GM12865 (cell line): ENCODE measurements at regions not wholly inside any gene's neighbourhood (a gene's known extent, or its start where the extent isn't known, plus 50 kb on each side); places are given as distances from the start of the nearest gene placed in this dataset.
A peak's percentile ranks its signal among the peaks of the same experiment; 100 is the strongest.

ENCODE experiments used
- DNase-seq: peaks from one replicate; pipeline ENCODE4 v3.0.0; 2010; ENCODE audit warnings: low read depth
- H3K4me3 ChIP-seq: 2 replicates; pipeline ENCODE4 v1.5.1; 2011; ENCODE audit warnings: mild to moderate bottlenecking, low read depth, low read length, control low read depth
- TF ChIP-seq, protein P1 (sequence below): IDR thresholded peaks from 2 replicates; pipeline ENCODE4 v1.5.1; 2011; ENCODE audit warnings: low read length, control low read depth, low read depth, inconsistent platforms; ENCODE audit not compliant: insufficient read depth; ENCODE audit errors: missing control alignments

GRCh38 chr6:90369024-90369519 lies 72.4 kb upstream of the BACH2 start:
- TF ChIP-seq, protein P1, sequence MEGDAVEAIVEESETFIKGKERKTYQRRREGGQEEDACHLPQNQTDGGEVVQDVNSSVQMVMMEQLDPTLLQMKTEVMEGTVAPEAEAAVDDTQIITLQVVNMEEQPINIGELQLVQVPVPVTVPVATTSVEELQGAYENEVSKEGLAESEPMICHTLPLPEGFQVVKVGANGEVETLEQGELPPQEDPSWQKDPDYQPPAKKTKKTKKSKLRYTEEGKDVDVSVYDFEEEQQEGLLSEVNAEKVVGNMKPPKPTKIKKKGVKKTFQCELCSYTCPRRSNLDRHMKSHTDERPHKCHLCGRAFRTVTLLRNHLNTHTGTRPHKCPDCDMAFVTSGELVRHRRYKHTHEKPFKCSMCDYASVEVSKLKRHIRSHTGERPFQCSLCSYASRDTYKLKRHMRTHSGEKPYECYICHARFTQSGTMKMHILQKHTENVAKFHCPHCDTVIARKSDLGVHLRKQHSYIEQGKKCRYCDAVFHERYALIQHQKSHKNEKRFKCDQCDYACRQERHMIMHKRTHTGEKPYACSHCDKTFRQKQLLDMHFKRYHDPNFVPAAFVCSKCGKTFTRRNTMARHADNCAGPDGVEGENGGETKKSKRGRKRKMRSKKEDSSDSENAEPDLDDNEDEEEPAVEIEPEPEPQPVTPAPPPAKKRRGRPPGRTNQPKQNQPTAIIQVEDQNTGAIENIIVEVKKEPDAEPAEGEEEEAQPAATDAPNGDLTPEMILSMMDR, result no peak
- H3K4me3 ChIP-seq, result no peak overlapping the region
- DNase-seq, result peak; percentile 92

DNA sequence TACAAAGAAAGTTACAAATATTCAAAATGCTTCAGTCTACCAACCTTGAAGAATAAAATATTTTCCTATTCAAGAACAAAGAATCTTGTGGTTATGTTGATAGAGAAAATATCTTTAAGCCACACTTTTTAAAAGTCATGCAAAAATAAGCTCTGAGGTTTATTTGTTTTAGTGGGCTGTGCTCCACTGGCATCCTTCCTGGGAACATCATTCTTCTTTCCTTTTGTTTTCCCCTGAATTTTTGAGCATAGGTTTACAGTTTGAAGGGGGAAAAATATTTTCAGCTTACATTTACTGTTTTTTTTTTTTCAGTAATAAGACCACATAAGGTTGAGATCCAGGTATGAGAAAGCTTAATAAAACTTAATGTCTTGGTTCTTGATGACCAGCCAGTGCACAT lies 72.0 kb upstream of the BACH2 start:
- no peak for DNase-seq
- TF ChIP-seq, protein P1, result no peak
- no peak overlapping the region for H3K4me3 ChIP-seq

- H3K4me3 ChIP-seq, result no peak overlapping the region
- DNase-seq, result no peak
- TF ChIP-seq, protein P1, result no peak
These were observed 71.4 kb upstream of the BACH2 start for GRCh38 chr6:90368001-90368400.

- DNase-seq, result no peak
- no peak overlapping the region for H3K4me3 ChIP-seq
- TF ChIP-seq, protein P1, result no peak
These were observed 69.0 kb upstream of the BACH2 start for GRCh38 chr6:90365565-90366219.

DNA sequence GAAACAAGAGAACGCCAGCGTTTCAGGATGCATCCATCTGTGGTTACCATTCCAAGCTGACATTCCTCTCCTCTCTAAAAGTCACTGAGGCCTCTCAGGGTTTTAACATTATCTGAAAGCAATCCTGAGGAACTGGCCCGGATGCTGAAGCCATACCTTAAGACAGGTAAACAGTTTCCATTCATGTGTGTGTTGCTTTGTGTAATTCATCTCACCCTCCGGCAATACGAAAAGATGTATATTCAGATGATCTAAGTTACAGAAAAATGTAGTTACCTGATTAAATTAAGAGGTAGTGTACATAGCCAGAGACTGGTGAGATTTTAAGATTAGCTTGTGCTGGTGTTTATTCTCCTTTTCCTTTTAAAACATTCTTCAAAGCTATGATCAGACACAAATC lies 68.4 kb upstream of the BACH2 start:
- TF ChIP-seq, protein P1, result no peak
- no peak for DNase-seq
- no peak overlapping the region for H3K4me3 ChIP-seq

DNA sequence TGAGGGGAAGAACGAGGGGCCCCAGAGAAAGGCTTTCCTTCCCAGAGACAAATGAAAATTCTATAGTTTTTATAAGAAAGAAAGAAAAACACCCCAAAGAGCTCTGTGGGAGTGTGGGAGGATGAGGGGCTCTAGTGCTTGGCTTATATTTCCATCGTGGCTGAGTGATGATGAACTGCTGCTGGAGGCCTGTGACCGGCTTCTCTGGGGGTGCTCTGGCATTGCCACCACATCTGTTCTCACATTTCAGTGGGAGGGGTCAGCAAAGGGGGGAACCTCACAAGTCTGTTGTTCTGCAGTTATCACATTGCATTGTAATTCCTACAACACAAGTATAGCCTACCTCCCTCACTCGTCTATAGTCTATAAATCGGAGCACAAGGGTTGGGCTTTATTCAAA lies 67.6 kb upstream of the BACH2 start:
- no peak for DNase-seq
- H3K4me3 ChIP-seq, result no peak overlapping the region
- TF ChIP-seq, protein P1, result no peak

- TF ChIP-seq, protein P1, result no peak
- no peak for DNase-seq
These were observed 65.7 kb upstream of the BACH2 start for GRCh38 chr6:90362318-90362717.

More at GRCh38 chr6:90362318-90362717, 65.7 kb upstream of the BACH2 start:
- no peak overlapping the region for H3K4me3 ChIP-seq
